ENCODE measurements at regions not wholly inside any gene's neighbourhood (a gene's known extent, or its start where the extent isn't known, plus 50 kb on each side); places are given as distances from the start of the nearest gene placed in this dataset.

DNA sequence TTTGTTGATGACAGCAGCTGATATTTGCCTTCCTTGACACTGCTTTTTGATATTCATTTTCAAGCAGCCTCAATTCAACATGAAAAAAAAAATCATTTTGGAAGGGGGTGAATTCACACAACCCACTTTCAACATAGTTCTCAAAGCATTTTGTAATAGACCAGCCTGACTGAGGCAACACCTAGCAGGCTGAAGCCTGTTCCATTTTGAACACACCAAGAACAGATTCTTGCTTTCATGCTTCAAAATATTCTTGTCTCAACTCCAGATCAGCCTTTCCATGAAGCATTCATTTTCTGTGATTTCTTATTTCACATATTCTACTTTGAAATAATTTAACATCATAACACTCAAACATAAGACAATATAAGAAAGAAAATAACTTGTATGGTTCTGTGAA lies 812.6 kb upstream of the POU3F3 start:
- peaks cover 0 to 2% (median 0%) of the 10 kb centered on the region in 3 donors for H3K27me3 Mint-ChIP-seq (ENCODE audit: low read depth in 3 of 3)
- H3K4me3 ChIP-seq (replicated peaks in 1 of 3; ENCODE audit: low read depth in 2 of 3, low read length in 3 of 3): no peak overlapping the region
- H3K9me3 ChIP-seq (replicated peaks in 1 of 2; ENCODE audit: control insufficient read depth in 1 of 2, insufficient read depth in 1 of 2, low read length in 2 of 2): no peaks in the 10 kb centered on the region
- H3K79me2 ChIP-seq (ENCODE audit: insufficient read depth, low read length): no peaks in the 10 kb centered on the region
- no peak overlapping the region for H3K27ac ChIP-seq (ENCODE audit: low read depth in 1 of 2, low read length in 2 of 2)
- H3K4me1 ChIP-seq (ENCODE audit: control insufficient read depth in 1 of 2, insufficient read depth in 2 of 2, low read length in 2 of 2): no peaks in the 10 kb centered on the region
- no peaks in the 10 kb centered on the region for H3K27me3 ChIP-seq (ENCODE audit: control insufficient read depth in 2 of 2, insufficient read depth in 2 of 2, low read length in 2 of 2)
- no peaks in the 10 kb centered on the region for H4K20me1 ChIP-seq (ENCODE audit: insufficient read depth, low read length)
- no peak overlapping the region for H3K9ac ChIP-seq (ENCODE audit: insufficient read depth, low read length, poor library complexity, severe bottlenecking)
- H2AFZ ChIP-seq (ENCODE audit: insufficient read depth, low read depth, low read length, poor library complexity, severe bottlenecking): no peak overlapping the region
- no peak overlapping the region for H3K27ac Mint-ChIP-seq
- no peaks in the 10 kb centered on the region for H3K36me3 ChIP-seq (replicated peaks in 1 of 2; ENCODE audit: control insufficient read depth in 1 of 2, insufficient read depth in 2 of 2, low read length in 2 of 2)
- no peaks in the 10 kb centered on the region for H3K36me3 Mint-ChIP-seq
- TF ChIP-seq, protein P1, sequence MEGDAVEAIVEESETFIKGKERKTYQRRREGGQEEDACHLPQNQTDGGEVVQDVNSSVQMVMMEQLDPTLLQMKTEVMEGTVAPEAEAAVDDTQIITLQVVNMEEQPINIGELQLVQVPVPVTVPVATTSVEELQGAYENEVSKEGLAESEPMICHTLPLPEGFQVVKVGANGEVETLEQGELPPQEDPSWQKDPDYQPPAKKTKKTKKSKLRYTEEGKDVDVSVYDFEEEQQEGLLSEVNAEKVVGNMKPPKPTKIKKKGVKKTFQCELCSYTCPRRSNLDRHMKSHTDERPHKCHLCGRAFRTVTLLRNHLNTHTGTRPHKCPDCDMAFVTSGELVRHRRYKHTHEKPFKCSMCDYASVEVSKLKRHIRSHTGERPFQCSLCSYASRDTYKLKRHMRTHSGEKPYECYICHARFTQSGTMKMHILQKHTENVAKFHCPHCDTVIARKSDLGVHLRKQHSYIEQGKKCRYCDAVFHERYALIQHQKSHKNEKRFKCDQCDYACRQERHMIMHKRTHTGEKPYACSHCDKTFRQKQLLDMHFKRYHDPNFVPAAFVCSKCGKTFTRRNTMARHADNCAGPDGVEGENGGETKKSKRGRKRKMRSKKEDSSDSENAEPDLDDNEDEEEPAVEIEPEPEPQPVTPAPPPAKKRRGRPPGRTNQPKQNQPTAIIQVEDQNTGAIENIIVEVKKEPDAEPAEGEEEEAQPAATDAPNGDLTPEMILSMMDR (IDR thresholded peaks at IDR 0.05): no peak
- DNase-seq: no peak
- no peak overlapping the region for H3K4me3 Mint-ChIP-seq
- intact Hi-C loops (cut with micrococcal nuclease): no loop called here
- H3K4me1 Mint-ChIP-seq: no peaks in the 10 kb centered on the region
- H3K4me2 ChIP-seq (replicated peaks; ENCODE audit: extremely low read depth, low read length, poor library complexity, severe bottlenecking): no peak overlapping the region
- no peaks in the 10 kb centered on the region for H3K9me3 Mint-ChIP-seq

DNA sequence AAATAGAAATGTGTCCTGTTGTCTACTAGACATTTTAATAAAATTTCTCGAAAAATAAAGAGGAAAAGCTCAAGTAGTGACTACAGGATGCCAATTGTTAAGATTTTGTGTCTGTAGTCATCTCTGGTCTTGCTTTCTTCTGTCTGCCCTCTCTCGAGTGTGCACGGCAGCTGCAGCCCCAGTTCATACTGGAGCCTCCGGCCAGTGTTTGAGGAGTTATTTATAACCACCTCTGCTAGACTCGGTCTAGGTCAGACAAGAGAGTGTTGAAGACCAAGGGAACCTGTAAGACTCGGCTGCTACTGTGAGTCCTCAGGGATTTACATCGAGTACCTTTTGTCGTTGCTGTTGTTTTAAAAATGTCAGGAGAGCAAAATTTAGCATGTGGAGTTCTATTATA lies 810.1 kb upstream of the POU3F3 start:
- WGBS (ENCODE audit: insufficient coverage): 93% methylated on average over 3 of the region's 8 CpGs
- no peak overlapping the region for H3K27ac Mint-ChIP-seq
- TF ChIP-seq, protein P1 (IDR thresholded peaks at IDR 0.05): no peak
- H3K4me1 Mint-ChIP-seq: no peaks in the 10 kb centered on the region
- H3K27me3 Mint-ChIP-seq (ENCODE audit: low read depth in 3 of 3): peaks cover 0 to 2% (median 0%) of the 10 kb centered on the region in 3 donors
- no peaks in the 10 kb centered on the region for H3K79me2 ChIP-seq (ENCODE audit: insufficient read depth, low read length)
- H3K9me3 ChIP-seq (replicated peaks in 1 of 2; ENCODE audit: control insufficient read depth in 1 of 2, insufficient read depth in 1 of 2, low read length in 2 of 2): no peaks in the 10 kb centered on the region
- H4K20me1 ChIP-seq (ENCODE audit: insufficient read depth, low read length): no peaks in the 10 kb centered on the region
- no peak overlapping the region for H3K4me2 ChIP-seq (replicated peaks; ENCODE audit: extremely low read depth, low read length, poor library complexity, severe bottlenecking)
- H3K27ac ChIP-seq (ENCODE audit: low read depth in 1 of 2, low read length in 2 of 2): no peak overlapping the region
- H3K36me3 Mint-ChIP-seq: no peaks in the 10 kb centered on the region
- H3K27me3 ChIP-seq (ENCODE audit: control insufficient read depth in 2 of 2, insufficient read depth in 2 of 2, low read length in 2 of 2): no peaks in the 10 kb centered on the region
- H3K4me3 ChIP-seq (replicated peaks in 1 of 3; ENCODE audit: low read depth in 2 of 3, low read length in 3 of 3): no peak overlapping the region
- no peaks in the 10 kb centered on the region for H3K36me3 ChIP-seq (replicated peaks in 1 of 2; ENCODE audit: control insufficient read depth in 1 of 2, insufficient read depth in 2 of 2, low read length in 2 of 2)
- no peaks in the 10 kb centered on the region for H3K9me3 Mint-ChIP-seq
- H3K4me1 ChIP-seq (ENCODE audit: control insufficient read depth in 1 of 2, insufficient read depth in 2 of 2, low read length in 2 of 2): no peaks in the 10 kb centered on the region
- no peak overlapping the region for H3K4me3 Mint-ChIP-seq
- intact Hi-C loops (cut with micrococcal nuclease): no loop called here
- H2AFZ ChIP-seq (ENCODE audit: insufficient read depth, low read depth, low read length, poor library complexity, severe bottlenecking): no peak overlapping the region
- H3K9ac ChIP-seq (ENCODE audit: insufficient read depth, low read length, poor library complexity, severe bottlenecking): no peak overlapping the region
- DNase-seq: no peak
